Suprapubic skin (tissue), 4 donors: ENCODE measurements at regions not wholly inside any gene's neighbourhood (a gene's known extent, or its start where the extent isn't known, plus 50 kb on each side); places are given as distances from the start of the nearest gene placed in this dataset.

ENCODE experiments used
- DNase-seq, 2 donors: peaks; one replicate each; pipeline ENCODE4 v3.0.0-alpha.2; 2019; ENCODE audit warnings: low spot score in 2 of 2
- H3K27ac ChIP-seq: fragments of 200-600 bp; sonication (generic); one replicate; pipeline ENCODE4 v1.5.1; 2019
- H3K27me3 ChIP-seq: fragments of 200-600 bp; sonication (generic); one replicate; pipeline ENCODE4 v1.5.1; 2019
- H3K36me3 ChIP-seq: fragments of 200-600 bp; sonication (generic); one replicate; pipeline ENCODE4 v1.5.1; 2019
- H3K4me1 ChIP-seq: fragments of 200-600 bp; sonication (generic); one replicate; pipeline ENCODE4 v1.5.1; 2019
- H3K4me3 ChIP-seq: fragments of 200-600 bp; sonication (generic); one replicate; pipeline ENCODE4 v1.5.1; 2019; ENCODE audit warnings: mild to moderate bottlenecking
- H3K9me3 ChIP-seq: fragments of 200-600 bp; sonication (generic); one replicate; pipeline ENCODE4 v1.5.1; 2019
- CTCF ChIP-seq, 2 donors: fragments of 200-600 bp in 1 of 2; fragments of 450-650 bp in 1 of 2; sonication (generic) in 1 of 2; IDR thresholded peaks; one replicate each; pipeline ENCODE4 v1.5.1; 2016 to 2019; ENCODE audit warnings: antibody characterized with exemption in 2 of 2, mild to moderate bottlenecking in 1 of 2, moderate library complexity in 1 of 2
- EP300 ChIP-seq: sonication (generic); formaldehyde crosslinking; IDR thresholded peaks from one replicate; pipeline ENCODE4 v1.6.1; 2017; ENCODE audit warnings: antibody characterized with exemption
- POLR2A ChIP-seq, 2 donors: fragments of 450-650 bp; IDR thresholded peaks; one replicate each; pipeline ENCODE4 v1.6.1; 2017; ENCODE audit warnings: antibody characterized with exemption in 2 of 2, mild to moderate bottlenecking in 2 of 2, moderate library complexity in 2 of 2
- POLR2AphosphoS5 ChIP-seq, 3 donors: sonication (generic); formaldehyde crosslinking; IDR thresholded peaks; one replicate each; pipeline ENCODE4 v1.6.1; 2017; ENCODE audit warnings: antibody characterized with exemption in 3 of 3
- WGBS: methylation state at CpG from one replicate; pipeline ENCODE4 v1.1.5; 2018; 5-methylcytosine and 5-hydroxymethylcytosine counted together

- H3K27ac ChIP-seq = no peak overlapping the region
Measured at GRCh38 chr12:60173224-60174170, 577.7 kb downstream of the SLC16A7 start.

GRCh38 chr12:60174476-60174875 lies 578.6 kb downstream of the SLC16A7 start:
- no peaks in the 10 kb centered on the region for H3K27me3 ChIP-seq
- H3K4me3 ChIP-seq = no peak overlapping the region
- no peak for TF ChIP-seq POLR2AphosphoS5 (IDR thresholded peaks at IDR 0.05)
- no peak for TF ChIP-seq EP300
- TF ChIP-seq POLR2A (IDR thresholded peaks at IDR 0.05) = no peak
- no peak for TF ChIP-seq CTCF (IDR thresholded peaks at IDR 0.05)

More at GRCh38 chr12:60173224-60174170, 577.7 kb downstream of the SLC16A7 start:
- TF ChIP-seq POLR2A (IDR thresholded peaks at IDR 0.05) = no peak
- TF ChIP-seq EP300 = no peak
- TF ChIP-seq POLR2AphosphoS5 (IDR thresholded peaks at IDR 0.05) = no peak
- no peak for TF ChIP-seq CTCF (IDR thresholded peaks at IDR 0.05)
- Histone ChIP-seq H3K4me1 (no peaks in the 10 kb centered on the region), H3K4me3 (no peak overlapping the region), H3K9me3 (no peaks in the 10 kb centered on the region), H3K27me3 (no peaks in the 10 kb centered on the region), H3K36me3 (no peaks in the 10 kb centered on the region)
- no peak for DNase-seq
- 90% methylated on average over 9 of the region's 9 CpGs for WGBS

DNA sequence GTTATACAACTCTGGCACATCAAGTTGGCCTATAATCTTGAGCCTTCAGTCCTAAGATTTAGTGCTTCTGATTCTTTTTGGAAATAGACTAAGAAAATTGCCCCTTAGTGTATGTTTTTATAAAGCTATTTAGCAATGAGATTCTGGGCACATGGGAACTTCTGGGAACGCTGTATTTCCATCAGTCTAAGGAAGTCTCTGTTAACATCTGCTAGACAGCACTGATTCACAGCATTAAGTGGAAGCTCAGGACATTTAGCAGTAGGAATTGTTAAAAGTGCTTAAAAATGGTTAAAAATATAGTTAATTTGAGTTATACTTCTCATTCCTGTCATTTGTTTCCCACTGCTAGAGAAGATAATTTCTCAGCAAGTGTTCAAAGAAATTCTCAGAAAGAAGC lies 579.1 kb downstream of the SLC16A7 start:
- Histone ChIP-seq H3K27ac (no peak overlapping the region), H3K4me3 (no peak overlapping the region), H3K27me3 (no peaks in the 10 kb centered on the region), H3K36me3 (no peaks in the 10 kb centered on the region), H3K4me1 (no peaks in the 10 kb centered on the region), H3K9me3 (no peaks in the 10 kb centered on the region)
- no peak for DNase-seq
- 0% methylated on average over 1 of the region's 1 CpG for WGBS
- no peak for TF ChIP-seq POLR2AphosphoS5 (IDR thresholded peaks at IDR 0.05)
- TF ChIP-seq POLR2A (IDR thresholded peaks at IDR 0.05) = no peak
- TF ChIP-seq CTCF (IDR thresholded peaks at IDR 0.05) = no peak
- no peak for TF ChIP-seq EP300

More at GRCh38 chr12:60174476-60174875, 578.6 kb downstream of the SLC16A7 start:
- no peaks in the 10 kb centered on the region for H3K36me3 ChIP-seq
- H3K27ac ChIP-seq = no peak overlapping the region
- no peaks in the 10 kb centered on the region for H3K4me1 ChIP-seq
- no peaks in the 10 kb centered on the region for H3K9me3 ChIP-seq
- DNase-seq = no peak

DNA sequence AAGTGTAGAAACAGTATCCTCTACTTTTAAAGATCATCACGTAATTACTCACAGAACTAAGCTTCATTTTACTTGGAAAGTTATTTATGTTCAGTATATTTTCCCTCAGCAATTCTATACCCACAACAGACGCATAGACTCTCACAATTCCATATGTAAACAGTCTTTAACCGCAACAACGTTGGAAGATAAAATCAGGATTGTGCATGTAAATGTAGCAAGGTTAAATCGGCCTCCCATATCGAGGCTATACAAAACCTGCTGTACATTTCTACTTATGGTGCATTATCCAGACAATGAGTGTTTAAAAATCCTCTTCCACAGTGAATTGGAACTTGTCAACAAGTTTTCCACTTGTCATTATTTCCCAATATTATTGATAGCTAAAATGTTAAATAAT lies 581.1 kb downstream of the SLC16A7 start:
- Histone ChIP-seq H3K4me3 (no peak overlapping the region), H3K4me1 (no peaks in the 10 kb centered on the region), H3K36me3 (no peaks in the 10 kb centered on the region), H3K27me3 (no peaks in the 10 kb centered on the region), H3K9me3 (no peaks in the 10 kb centered on the region), H3K27ac (no peak overlapping the region)
- no peak for TF ChIP-seq POLR2A (IDR thresholded peaks at IDR 0.05)
- TF ChIP-seq EP300 = no peak
- TF ChIP-seq CTCF (IDR thresholded peaks at IDR 0.05) = no peak
- TF ChIP-seq POLR2AphosphoS5 (IDR thresholded peaks at IDR 0.05) = no peak
- DNase-seq = no peak
- 88% methylated on average over 6 of the region's 6 CpGs for WGBS

- Histone ChIP-seq H3K27ac (no peak overlapping the region), H3K36me3 (no peaks in the 10 kb centered on the region), H3K4me3 (no peak overlapping the region), H3K27me3 (no peaks in the 10 kb centered on the region), H3K4me1 (no peaks in the 10 kb centered on the region), H3K9me3 (no peaks in the 10 kb centered on the region)
- TF ChIP-seq POLR2A (IDR thresholded peaks at IDR 0.05) = no peak
- 70% methylated on average over 2 of the region's 2 CpGs for WGBS
- DNase-seq = no peak
Measured at GRCh38 chr12:60180298-60180697, 584.5 kb downstream of the SLC16A7 start.
